ENCODE measurements at regions not wholly inside any gene's neighbourhood (a gene's known extent, or its start where the extent isn't known, plus 50 kb on each side); places are given as distances from the start of the nearest gene placed in this dataset.
"Not testable (repeated sequence)": the region's sequence is repeated elsewhere in the genome, so short reads cannot be mapped to it uniquely, and the experiment has no call there.

DNA sequence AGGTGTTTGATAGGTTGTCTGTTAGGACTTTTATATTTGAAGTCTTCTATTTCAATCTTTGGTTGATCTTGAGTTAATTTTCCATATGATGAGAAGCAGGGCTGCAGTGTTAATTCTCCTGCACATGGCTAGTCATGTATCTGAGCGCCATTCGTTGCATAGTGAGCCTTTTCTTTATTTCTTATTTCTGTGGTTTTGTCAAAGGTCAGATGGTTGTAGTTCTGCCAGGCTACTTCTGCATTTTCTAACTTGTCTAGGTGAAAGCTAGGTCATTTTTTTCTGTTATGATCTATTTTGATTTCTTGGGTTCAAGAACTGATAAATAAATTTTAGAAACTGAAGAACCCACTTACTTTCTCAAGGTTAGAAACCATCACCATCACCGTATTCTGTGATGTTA lies 56.7 kb downstream of the CCDC74A start:
- BruUV-seq (replicated peaks) = no TSS peak
- H3K27ac ChIP-seq = no peak overlapping the region
- H3F3A ChIP-seq (ENCODE audit: insufficient read depth, low read depth) = no peaks in the 10 kb centered on the region
- peaks cover 93% of the 10 kb centered on the region for H3K27me3 ChIP-seq (ENCODE audit: insufficient read depth, low read depth)
- no peaks in the 10 kb centered on the region for H3K79me2 ChIP-seq (ENCODE audit: low read depth)
- no peaks in the 10 kb centered on the region for H3K9me2 ChIP-seq (ENCODE audit: insufficient read depth)
- ChIA-PET POLR2A (ENCODE audit: unreplicated experiment) (no interaction called here), CTCF (no interaction called here)
- H3K4me1 ChIP-seq (replicated peaks; ENCODE audit: insufficient read depth) = no peaks in the 10 kb centered on the region
- no peak overlapping the region for H2AFZ ChIP-seq
- no peak overlapping the region for H3K4me2 ChIP-seq
- TF ChIP-seq CTCF (conservative IDR thresholded peaks at IDR 0.05) (no peak), EZH2 (IDR thresholded peaks at IDR 0.05; ENCODE audit: low read depth) (no peak)
- no peaks in the 10 kb centered on the region for H3K9me3 ChIP-seq (ENCODE audit: insufficient read depth, low read depth)
- intact Hi-C loops (cut with micrococcal nuclease; ENCODE audit: unreplicated experiment) = no loop called here
- no peaks in the 10 kb centered on the region for H3K36me3 ChIP-seq (ENCODE audit: low read depth)
- no peak overlapping the region for H3K4me3 ChIP-seq
- H4K20me1 ChIP-seq (ENCODE audit: insufficient read depth) = no peaks in the 10 kb centered on the region; the same call in 1 of the 2 replicates
- no peak for DNase-seq

- Histone ChIP-seq H3K36me3 (ENCODE audit: low read depth) (no peaks in the 10 kb centered on the region), H3K4me3 (no peak overlapping the region), H3K27me3 (ENCODE audit: insufficient read depth, low read depth) (peaks cover 91% of the 10 kb centered on the region), H3K4me2 (no peak overlapping the region), H3K27ac (no peak overlapping the region), H3K9me3 (ENCODE audit: insufficient read depth, low read depth) (no peaks in the 10 kb centered on the region), H3F3A (ENCODE audit: insufficient read depth, low read depth) (no peaks in the 10 kb centered on the region), H3K4me1 (replicated peaks; ENCODE audit: insufficient read depth) (no peaks in the 10 kb centered on the region), H4K20me1 (ENCODE audit: insufficient read depth) (no peaks in the 10 kb centered on the region; the same call in 1 of the 2 replicates), H2AFZ (no peak overlapping the region), H3K79me2 (ENCODE audit: low read depth) (no peaks in the 10 kb centered on the region), H3K9me2 (ENCODE audit: insufficient read depth) (no peaks in the 10 kb centered on the region)
- ChIA-PET CTCF (no interaction called here), POLR2A (ENCODE audit: unreplicated experiment) (no interaction called here)
- intact Hi-C loops (cut with micrococcal nuclease; ENCODE audit: unreplicated experiment) = no loop called here
- BruUV-seq (replicated peaks) = no TSS peak
- TF ChIP-seq CTCF (conservative IDR thresholded peaks at IDR 0.05) = no peak
- no peak for TF ChIP-seq EZH2 (IDR thresholded peaks at IDR 0.05; ENCODE audit: low read depth)
- DNase-seq = no peak
Measured at GRCh38 chr2:131584940-131585339, 57.3 kb downstream of the CCDC74A start.

DNA sequence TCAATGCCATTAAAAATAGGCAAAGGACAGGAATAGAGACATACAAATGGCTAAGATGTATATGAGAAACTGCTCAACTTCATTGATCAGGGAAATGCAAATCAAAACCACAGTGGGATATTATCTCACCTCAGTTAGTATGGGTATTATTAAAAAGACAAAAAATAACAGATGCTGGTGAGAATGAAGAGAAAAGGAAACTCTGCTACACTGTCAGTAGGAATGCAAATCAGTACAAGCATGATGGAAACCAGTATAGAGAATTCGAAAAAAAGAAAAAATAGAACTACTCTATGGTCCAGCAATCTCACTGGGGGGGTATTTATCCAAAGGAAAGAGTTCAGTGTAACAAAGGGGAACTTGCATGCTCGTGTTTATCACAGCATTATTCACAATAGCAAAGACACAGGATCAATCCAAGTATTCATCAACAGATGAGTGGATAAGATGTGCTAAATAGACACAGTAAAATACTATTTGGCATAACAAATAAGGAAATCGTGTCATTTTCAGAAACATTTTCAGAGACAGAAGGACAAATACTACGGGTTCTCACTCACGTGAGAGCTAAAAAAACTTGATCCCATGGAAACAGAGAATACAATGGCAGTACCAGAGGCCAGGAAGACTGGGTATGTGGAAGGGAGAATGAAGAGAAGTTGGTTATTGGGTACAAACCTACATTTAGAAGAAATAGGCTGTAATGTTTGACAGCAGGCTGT lies 60.6 kb downstream of the CCDC74A start:
- intact Hi-C loops (cut with micrococcal nuclease; ENCODE audit: unreplicated experiment) = no loop called here
- Histone ChIP-seq H3K9me3 (ENCODE audit: insufficient read depth, low read depth) (no peaks in the 10 kb centered on the region), H3K4me3 (no peak overlapping the region), H3K36me3 (ENCODE audit: low read depth) (no peaks in the 10 kb centered on the region), H3K27me3 (ENCODE audit: insufficient read depth, low read depth) (peaks cover 73% of the 10 kb centered on the region), H4K20me1 (ENCODE audit: insufficient read depth) (no peaks in the 10 kb centered on the region; the same call in 1 of the 2 replicates), H3K27ac (no peak overlapping the region), H3K9me2 (ENCODE audit: insufficient read depth) (no peaks in the 10 kb centered on the region), H3F3A (ENCODE audit: insufficient read depth, low read depth) (no peaks in the 10 kb centered on the region), H3K79me2 (ENCODE audit: low read depth) (no peaks in the 10 kb centered on the region), H2AFZ (no peak overlapping the region), H3K4me1 (replicated peaks; ENCODE audit: insufficient read depth) (no peaks in the 10 kb centered on the region), H3K4me2 (no peak overlapping the region)
- no peak for DNase-seq
- ChIA-PET POLR2A (ENCODE audit: unreplicated experiment) (no interaction called here), CTCF (no interaction called here)
- no peak for TF ChIP-seq EZH2 (IDR thresholded peaks at IDR 0.05; ENCODE audit: low read depth)
- TF ChIP-seq CTCF (conservative IDR thresholded peaks at IDR 0.05) = no peak
- no TSS peak for BruUV-seq (replicated peaks)

- H3K27ac ChIP-seq; H3K4me3 ChIP-seq; H3K79me2 ChIP-seq (ENCODE audit: low read depth); H3K9me2 ChIP-seq (ENCODE audit: insufficient read depth); DNase-seq; H3K4me2 ChIP-seq; H3K4me1 ChIP-seq (replicated peaks; ENCODE audit: insufficient read depth); H3K36me3 ChIP-seq (ENCODE audit: low read depth); H2AFZ ChIP-seq; H3K9me3 ChIP-seq (ENCODE audit: insufficient read depth, low read depth); H3F3A ChIP-seq (ENCODE audit: insufficient read depth, low read depth); CTCF ChIA-PET; POLR2A ChIA-PET (ENCODE audit: unreplicated experiment); H4K20me1 ChIP-seq (ENCODE audit: insufficient read depth); intact Hi-C loops (cut with micrococcal nuclease; ENCODE audit: unreplicated experiment); BruUV-seq (replicated peaks): not testable (repeated sequence)
- peaks cover 73% of the 10 kb centered on the region for H3K27me3 ChIP-seq (ENCODE audit: insufficient read depth, low read depth)
Measured at GRCh38 chr2:131589126-131589525, 61.4 kb downstream of the CCDC74A start.
